GM10266 (cell line): ENCODE measurements at regions not wholly inside any gene's neighbourhood (a gene's known extent, or its start where the extent isn't known, plus 50 kb on each side); places are given as distances from the start of the nearest gene placed in this dataset.

Experiments used
- DNase-seq: peaks from one replicate; pipeline ENCODE4 v3.0.0; 2012; ENCODE audit errors: extremely low spot score
- TF ChIP-seq, protein P1 (sequence below): IDR thresholded peaks from 2 replicates; pipeline ENCODE4 v1.5.1; 2012; ENCODE audit warnings: mild to moderate bottlenecking, low read depth; ENCODE audit not compliant: control insufficient read depth, insufficient read depth; ENCODE audit errors: missing control alignments

DNA sequence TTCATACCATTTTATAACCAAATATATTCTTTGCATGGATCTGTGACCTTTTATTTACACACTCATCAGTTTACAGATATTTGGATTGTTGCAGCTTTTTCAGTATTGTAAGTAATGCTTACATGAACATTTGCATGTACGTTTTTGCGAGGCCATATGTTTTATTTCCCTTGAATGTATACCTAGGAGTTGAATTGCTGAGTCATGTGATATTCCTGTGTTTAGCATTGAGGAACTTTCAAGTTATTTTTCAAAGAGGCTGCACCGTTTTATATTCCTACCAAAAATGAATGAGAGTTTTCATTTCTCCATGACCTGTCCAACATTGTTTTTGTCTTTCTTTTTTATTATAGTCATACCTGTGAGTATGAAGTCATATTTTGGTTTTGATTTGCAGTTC lies 392.1 kb downstream of the CNTNAP4 start:
- no peak for DNase-seq
- TF ChIP-seq, protein P1, sequence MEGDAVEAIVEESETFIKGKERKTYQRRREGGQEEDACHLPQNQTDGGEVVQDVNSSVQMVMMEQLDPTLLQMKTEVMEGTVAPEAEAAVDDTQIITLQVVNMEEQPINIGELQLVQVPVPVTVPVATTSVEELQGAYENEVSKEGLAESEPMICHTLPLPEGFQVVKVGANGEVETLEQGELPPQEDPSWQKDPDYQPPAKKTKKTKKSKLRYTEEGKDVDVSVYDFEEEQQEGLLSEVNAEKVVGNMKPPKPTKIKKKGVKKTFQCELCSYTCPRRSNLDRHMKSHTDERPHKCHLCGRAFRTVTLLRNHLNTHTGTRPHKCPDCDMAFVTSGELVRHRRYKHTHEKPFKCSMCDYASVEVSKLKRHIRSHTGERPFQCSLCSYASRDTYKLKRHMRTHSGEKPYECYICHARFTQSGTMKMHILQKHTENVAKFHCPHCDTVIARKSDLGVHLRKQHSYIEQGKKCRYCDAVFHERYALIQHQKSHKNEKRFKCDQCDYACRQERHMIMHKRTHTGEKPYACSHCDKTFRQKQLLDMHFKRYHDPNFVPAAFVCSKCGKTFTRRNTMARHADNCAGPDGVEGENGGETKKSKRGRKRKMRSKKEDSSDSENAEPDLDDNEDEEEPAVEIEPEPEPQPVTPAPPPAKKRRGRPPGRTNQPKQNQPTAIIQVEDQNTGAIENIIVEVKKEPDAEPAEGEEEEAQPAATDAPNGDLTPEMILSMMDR, result no peak

DNA sequence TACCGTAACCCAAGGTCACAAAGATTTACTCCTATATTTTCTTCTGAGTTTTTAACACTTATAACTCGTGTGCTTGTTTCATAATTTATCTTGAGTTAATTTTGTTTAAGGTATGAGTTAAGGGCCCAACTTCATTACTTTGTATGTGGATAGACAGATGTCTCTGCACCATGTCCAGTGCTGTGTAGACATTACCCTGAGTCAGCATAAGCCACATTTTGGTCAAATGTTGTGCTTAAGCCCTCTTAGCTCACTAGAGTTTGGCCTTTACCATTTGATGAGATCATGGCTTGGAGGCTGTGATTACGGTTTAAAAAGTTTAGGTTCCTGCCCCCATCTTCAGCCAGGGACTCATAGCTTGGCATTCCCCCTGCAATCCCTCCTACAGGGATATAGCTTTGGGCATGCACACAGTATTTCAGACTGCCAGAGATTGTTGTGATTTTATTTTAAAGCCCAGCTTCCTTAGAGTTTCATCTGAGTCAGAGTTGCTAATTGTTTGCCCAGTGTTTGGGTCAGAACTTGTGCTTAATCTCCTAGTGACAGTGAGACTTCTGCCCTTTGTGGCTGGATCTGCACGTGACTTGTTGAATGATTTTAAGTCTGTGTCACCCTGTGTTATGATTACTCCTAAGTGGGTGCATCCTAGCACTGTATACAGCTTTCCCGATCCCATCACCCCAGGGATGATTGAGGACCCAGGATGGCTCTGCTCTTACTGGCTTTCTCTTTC lies 393.1 kb downstream of the CNTNAP4 start:
- no peak for DNase-seq
- TF ChIP-seq, protein P1, result no peak

GRCh38 chr16:76676356-76676755 lies 399.2 kb downstream of the CNTNAP4 start:
- no peak for DNase-seq
- TF ChIP-seq, protein P1, result no peak

DNA sequence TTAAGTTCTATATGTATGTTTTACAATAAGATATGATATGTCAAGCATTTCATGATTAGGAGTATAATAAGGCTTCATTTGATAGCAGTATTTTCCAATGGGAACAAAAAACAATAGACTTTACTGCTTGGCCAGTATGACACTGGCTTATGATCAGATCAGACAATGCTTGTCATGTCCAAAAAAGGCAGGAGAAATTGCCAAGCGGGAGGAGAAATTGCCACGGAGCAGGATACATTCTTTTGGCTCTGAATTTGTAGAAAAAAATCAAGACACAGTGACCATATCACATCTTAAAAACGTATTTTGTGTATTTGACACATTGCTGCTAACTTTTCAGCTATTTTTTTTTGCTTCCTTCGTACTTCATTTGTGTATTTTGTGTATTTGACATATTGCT lies 404.1 kb downstream of the CNTNAP4 start:
- no peak for DNase-seq
- TF ChIP-seq, protein P1, result no peak

DNA sequence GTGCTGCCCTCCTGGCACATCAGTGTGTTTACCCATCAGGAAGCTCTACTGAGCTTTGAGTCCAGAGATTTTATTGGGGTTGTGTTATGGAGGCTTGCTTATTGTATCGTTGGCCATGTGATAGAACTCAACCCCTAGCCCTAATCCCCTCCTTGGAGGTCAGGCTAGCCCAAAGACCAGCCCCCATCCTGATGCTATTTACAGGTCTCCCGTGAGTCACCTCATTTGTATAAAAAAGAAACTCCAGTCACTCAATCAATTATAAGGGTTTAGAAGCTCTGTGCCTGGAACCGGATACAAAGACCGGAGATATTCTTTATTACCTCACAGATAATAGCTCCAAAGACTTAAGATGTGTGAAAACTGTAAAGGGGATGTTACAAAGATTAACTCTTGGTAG lies 405.9 kb downstream of the CNTNAP4 start:
- DNase-seq, result no peak
- TF ChIP-seq, protein P1, result no peak

DNA sequence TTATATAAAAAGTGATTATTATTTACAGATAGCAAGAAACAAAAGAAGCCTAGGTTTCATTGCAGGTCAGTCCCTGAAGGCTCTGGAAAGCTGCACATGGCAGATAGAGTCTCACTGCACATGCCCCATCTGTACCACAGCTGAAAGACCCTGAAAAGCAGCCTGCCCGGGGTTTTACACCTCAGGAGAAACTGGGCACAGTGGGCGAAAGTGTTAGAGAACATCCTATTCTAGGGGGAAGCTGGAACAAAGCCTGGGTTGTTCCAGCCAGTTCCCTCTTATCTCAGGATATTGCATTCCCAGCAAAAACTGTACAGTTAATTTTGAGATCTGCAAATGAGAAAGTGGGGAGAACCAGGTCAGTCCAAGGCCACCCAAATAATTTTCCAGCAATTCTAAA lies 419.7 kb downstream of the CNTNAP4 start:
- no peak for DNase-seq
- TF ChIP-seq, protein P1, result no peak

GRCh38 chr16:76705892-76706291 lies 428.7 kb downstream of the CNTNAP4 start:
- TF ChIP-seq, protein P1, result no peak
- no peak for DNase-seq
